Activated CD8-positive, alpha-beta memory T cell treated with anti-CD3 and anti-CD28 coated beads for 24 hours (primary cell): ENCODE measurements at regions not wholly inside any gene's neighbourhood (a gene's known extent, or its start where the extent isn't known, plus 50 kb on each side); places are given as distances from the start of the nearest gene placed in this dataset.
"Not testable (repeated sequence)": the region's sequence is repeated elsewhere in the genome, so short reads cannot be mapped to it uniquely, and the experiment has no call there.

Source experiments
- DNase-seq: peaks from one replicate; pipeline ENCODE4 v3.0.0-alpha.2; 2020

GRCh38 chr9:107569174-107569573 is 79.6 kb upstream of the KLF4 start:
- DNase-seq: no peak

GRCh38 chr9:107568406-107568805 is 78.8 kb upstream of the KLF4 start:
- not testable (repeated sequence) for DNase-seq

GRCh38 chr9:107567462-107567861 is 77.9 kb upstream of the KLF4 start:
- DNase-seq: no peak

GRCh38 chr9:107566611-107567061 is 77.1 kb upstream of the KLF4 start:
- no peak for DNase-seq

- DNase-seq: no peak
These were observed 73.2 kb upstream of the KLF4 start for GRCh38 chr9:107562798-107563197.

GRCh38 chr9:107559494-107560086 is 70.0 kb upstream of the KLF4 start:
- DNase-seq: no peak

GRCh38 chr9:107557236-107557990 is 67.8 kb upstream of the KLF4 start:
- no peak for DNase-seq

GRCh38 chr9:107554636-107555035 is 65.1 kb upstream of the KLF4 start:
- DNase-seq: no peak

- no peak for DNase-seq
These were observed 59.0 kb upstream of the KLF4 start for GRCh38 chr9:107548298-107549142.

- no peak for DNase-seq
These were observed 58.3 kb upstream of the KLF4 start for GRCh38 chr9:107547772-107548297.

GRCh38 chr9:107547303-107547702 is 57.7 kb upstream of the KLF4 start:
- DNase-seq: no peak

- no peak for DNase-seq
These were observed 57.3 kb upstream of the KLF4 start for GRCh38 chr9:107546859-107547258.

- no peak for DNase-seq
These were observed 55.5 kb upstream of the KLF4 start for GRCh38 chr9:107545036-107545435.

- DNase-seq: no peak
These were observed 53.0 kb upstream of the KLF4 start for GRCh38 chr9:107542411-107543157.

GRCh38 chr9:107541523-107541922 is 52.0 kb upstream of the KLF4 start:
- DNase-seq: no peak

- DNase-seq: no peak
These were observed 50.6 kb upstream of the KLF4 start for GRCh38 chr9:107540164-107540561.

GRCh38 chr9:107539427-107540163 is 50.0 kb upstream of the KLF4 start:
- no peak for DNase-seq
